GM12864 (cell line): ENCODE measurements at regions not wholly inside any gene's neighbourhood (a gene's known extent, or its start where the extent isn't known, plus 50 kb on each side); places are given as distances from the start of the nearest gene placed in this dataset.

Experiments used
- DNase-seq: peaks from one replicate; pipeline ENCODE4 v3.0.0-alpha.2; 2011; ENCODE audit warnings: low read depth
- H3K4me3 ChIP-seq: 2 replicates; pipeline ENCODE4 v1.5.1; 2011; ENCODE audit warnings: mild to moderate bottlenecking, low read depth, low read length, control low read depth
- CTCF ChIP-seq: IDR thresholded peaks from 2 replicates; pipeline ENCODE4 v1.5.1; 2011; ENCODE audit warnings: low read depth, mild to moderate bottlenecking, moderate library complexity, low read length, control low read depth, inconsistent platforms; ENCODE audit errors: missing control alignments

- no peak for DNase-seq
These were observed 95.2 kb upstream of the BTBD3 start for GRCh38 chr20:11822540-11822794.

GRCh38 chr20:11826334-11826733 is 91.4 kb upstream of the BTBD3 start:
- no peak for TF ChIP-seq CTCF
- no peak for DNase-seq
- no peak overlapping the region for H3K4me3 ChIP-seq

More at GRCh38 chr20:11822540-11822794, 95.2 kb upstream of the BTBD3 start:
- no peak for TF ChIP-seq CTCF
- no peak overlapping the region for H3K4me3 ChIP-seq

GRCh38 chr20:11832397-11832796 is 85.3 kb upstream of the BTBD3 start:
- no peak for TF ChIP-seq CTCF
- DNase-seq = no peak
- no peak overlapping the region for H3K4me3 ChIP-seq

- no peak for DNase-seq
- no peak for TF ChIP-seq CTCF
- H3K4me3 ChIP-seq = no peak overlapping the region
These were observed 84.8 kb upstream of the BTBD3 start for GRCh38 chr20:11832851-11833250.

GRCh38 chr20:11833825-11834224 is 83.9 kb upstream of the BTBD3 start:
- H3K4me3 ChIP-seq = no peak overlapping the region
- TF ChIP-seq CTCF = no peak
- DNase-seq = no peak

- no peak overlapping the region for H3K4me3 ChIP-seq
- no peak for TF ChIP-seq CTCF
- no peak for DNase-seq
These were observed 79.5 kb upstream of the BTBD3 start for GRCh38 chr20:11838076-11838636.

GRCh38 chr20:11841972-11842461 is 75.7 kb upstream of the BTBD3 start:
- TF ChIP-seq CTCF = no peak
- H3K4me3 ChIP-seq = no peak overlapping the region
- DNase-seq = no peak
